ENCODE measurements at regions not wholly inside any gene's neighbourhood (a gene's known extent, or its start where the extent isn't known, plus 50 kb on each side); places are given as distances from the start of the nearest gene placed in this dataset.

GRCh38 chr2:164065038-164065437 is 329.2 kb upstream of the FIGN start:
- no peaks in the 10 kb centered on the region for H3K27me3 ChIP-seq (ENCODE audit: insufficient read depth, low read depth, severe bottlenecking)

GRCh38 chr2:164061129-164061746 is 325.4 kb upstream of the FIGN start:
- H3K36me3 ChIP-seq = no peaks in the 10 kb centered on the region
- H3K27ac ChIP-seq = no peak overlapping the region
- H3K4me3 ChIP-seq (ENCODE audit: low read depth, low read length) = no peak overlapping the region
- H3K27me3 ChIP-seq (ENCODE audit: insufficient read depth, low read depth, severe bottlenecking) = no peaks in the 10 kb centered on the region
- TF ChIP-seq CTCF (IDR thresholded peaks at IDR 0.05; ENCODE audit: low read depth, low read length) = peak; percentile 53
- no peaks in the 10 kb centered on the region for H3K9me3 ChIP-seq (ENCODE audit: severe bottlenecking)
- DNase-seq = peak; percentile 49

More at GRCh38 chr2:164065038-164065437, 329.2 kb upstream of the FIGN start:
- no peak for DNase-seq
- Histone ChIP-seq H3K36me3 (no peaks in the 10 kb centered on the region), H3K9me3 (ENCODE audit: severe bottlenecking) (no peaks in the 10 kb centered on the region), H3K4me3 (ENCODE audit: low read depth, low read length) (no peak overlapping the region), H3K27ac (no peak overlapping the region)
- no peak for TF ChIP-seq CTCF (IDR thresholded peaks at IDR 0.05; ENCODE audit: low read depth, low read length)

- no peak for TF ChIP-seq CTCF (IDR thresholded peaks at IDR 0.05; ENCODE audit: low read depth, low read length)
- Histone ChIP-seq H3K9me3 (ENCODE audit: severe bottlenecking) (no peaks in the 10 kb centered on the region), H3K4me3 (ENCODE audit: low read depth, low read length) (no peak overlapping the region), H3K27ac (no peak overlapping the region), H3K27me3 (ENCODE audit: insufficient read depth, low read depth, severe bottlenecking) (no peaks in the 10 kb centered on the region), H3K36me3 (no peaks in the 10 kb centered on the region)
- DNase-seq = no peak
Observed at GRCh38 chr2:164060031-164060430, 324.2 kb upstream of the FIGN start.

- no peaks in the 10 kb centered on the region for H3K36me3 ChIP-seq
- H3K9me3 ChIP-seq (ENCODE audit: severe bottlenecking) = no peaks in the 10 kb centered on the region
- DNase-seq = no peak
- no peak for TF ChIP-seq CTCF (IDR thresholded peaks at IDR 0.05; ENCODE audit: low read depth, low read length)
- H3K27ac ChIP-seq = no peak overlapping the region
- no peak overlapping the region for H3K4me3 ChIP-seq (ENCODE audit: low read depth, low read length)
- no peaks in the 10 kb centered on the region for H3K27me3 ChIP-seq (ENCODE audit: insufficient read depth, low read depth, severe bottlenecking)
Observed at GRCh38 chr2:164055623-164056022, 319.8 kb upstream of the FIGN start.

- Histone ChIP-seq H3K4me3 (ENCODE audit: low read depth, low read length) (no peak overlapping the region), H3K36me3 (no peaks in the 10 kb centered on the region), H3K27me3 (ENCODE audit: insufficient read depth, low read depth, severe bottlenecking) (no peaks in the 10 kb centered on the region), H3K9me3 (ENCODE audit: severe bottlenecking) (no peaks in the 10 kb centered on the region), H3K27ac (no peak overlapping the region)
- peak; percentile 38 for DNase-seq
- no peak for TF ChIP-seq CTCF (IDR thresholded peaks at IDR 0.05; ENCODE audit: low read depth, low read length)
Observed at GRCh38 chr2:164054651-164055050, 318.8 kb upstream of the FIGN start.

- no peaks in the 10 kb centered on the region for H3K36me3 ChIP-seq
- H3K9me3 ChIP-seq (ENCODE audit: severe bottlenecking) = no peaks in the 10 kb centered on the region
- TF ChIP-seq CTCF (IDR thresholded peaks at IDR 0.05; ENCODE audit: low read depth, low read length) = no peak
- H3K4me3 ChIP-seq (ENCODE audit: low read depth, low read length) = no peak overlapping the region
- H3K27ac ChIP-seq = no peak overlapping the region
- no peaks in the 10 kb centered on the region for H3K27me3 ChIP-seq (ENCODE audit: insufficient read depth, low read depth, severe bottlenecking)
- no peak for DNase-seq
Observed at GRCh38 chr2:164053021-164053420, 317.2 kb upstream of the FIGN start.

Data from WERI-Rb-1 (cell line).